GM12892 (cell line): ENCODE measurements at regions not wholly inside any gene's neighbourhood (a gene's known extent, or its start where the extent isn't known, plus 50 kb on each side); places are given as distances from the start of the nearest gene placed in this dataset.

ENCODE experiments used
- POLR2A ChIP-seq: IDR thresholded peaks from 2 replicates; pipeline ENCODE4 v1.6.1; 2011; ENCODE audit warnings: low read depth, low read length, control low read depth
- POLR2AphosphoS5 ChIP-seq: IDR thresholded peaks from 2 replicates; pipeline ENCODE4 v1.6.1; 2011; ENCODE audit warnings: low read depth, low read length, control low read depth
- TAF1 ChIP-seq: IDR thresholded peaks from 2 replicates; pipeline ENCODE4 v1.6.1; 2011; ENCODE audit warnings: low read depth, mild to moderate bottlenecking, control low read depth, low read length, borderline replicate concordance

- TF ChIP-seq POLR2A (no peak), POLR2AphosphoS5 (no peak), TAF1 (no peak)
Observed at GRCh38 chrX:40523852-40524251, 56.9 kb upstream of the ATP6AP2 start.
